Vagina (tissue), 2 donors: ENCODE measurements at regions not wholly inside any gene's neighbourhood (a gene's known extent, or its start where the extent isn't known, plus 50 kb on each side); places are given as distances from the start of the nearest gene placed in this dataset.

ENCODE experiments used
- DNase-seq, 2 donors: peaks; one replicate each; pipeline ENCODE4 v3.0.0-alpha.2; 2017; ENCODE audit errors: extremely low spot score in 2 of 2
- H3K27ac ChIP-seq: fragments of 200-600 bp; sonication (generic); one replicate; pipeline ENCODE4 v1.5.1; 2019
- H3K27me3 ChIP-seq: fragments of 200-600 bp; sonication (generic); one replicate; pipeline ENCODE4 v1.5.1; 2019
- H3K36me3 ChIP-seq, 2 donors: fragments of 200-600 bp; sonication (generic); one replicate each; pipeline ENCODE4 v1.5.1; 2017 to 2019
- H3K4me1 ChIP-seq: fragments of 200-600 bp; sonication (generic); one replicate; pipeline ENCODE4 v1.5.1; 2019
- H3K4me3 ChIP-seq, 2 donors: fragments of 200-600 bp; sonication (generic); 1 replicate in 1 of 2; 2 replicates in 1 of 2; pipeline ENCODE4 v1.5.1; 2016 to 2019
- H3K9me3 ChIP-seq: fragments of 200-600 bp; sonication (generic); one replicate; pipeline ENCODE4 v1.5.1; 2019
- POLR2A ChIP-seq, 2 donors: fragments of 450-650 bp; IDR thresholded peaks; one replicate each; pipeline ENCODE4 v1.6.1; 2017; ENCODE audit warnings: antibody characterized with exemption in 2 of 2, mild to moderate bottlenecking in 2 of 2, moderate library complexity in 2 of 2
- POLR2AphosphoS5 ChIP-seq, 2 donors: sonication (generic); formaldehyde crosslinking; IDR thresholded peaks; one replicate each; pipeline ENCODE4 v1.9.0; 2017; ENCODE audit warnings: antibody characterized with exemption in 2 of 2, mild to moderate bottlenecking in 2 of 2, low read depth in 1 of 2; ENCODE audit not compliant: insufficient read depth in 1 of 2
- intact Hi-C: fragments of 100-400 bp; cut with DNase I; formaldehyde crosslinking; loops from one replicate; pipeline ENCODE4 v1.15.1; 2023
- TF ChIP-seq, protein P1 (sequence below), 3 experiments: fragments of 450-650 bp in 2 of 3; fragments of 200-600 bp in 1 of 3; sonication (generic) in 1 of 3; IDR thresholded peaks; one replicate each; pipeline ENCODE4 v1.5.1; 2017 to 2019; ENCODE audit warnings: antibody characterized with exemption in 3 of 3, mild to moderate bottlenecking in 2 of 3, moderate library complexity in 2 of 3

DNA sequence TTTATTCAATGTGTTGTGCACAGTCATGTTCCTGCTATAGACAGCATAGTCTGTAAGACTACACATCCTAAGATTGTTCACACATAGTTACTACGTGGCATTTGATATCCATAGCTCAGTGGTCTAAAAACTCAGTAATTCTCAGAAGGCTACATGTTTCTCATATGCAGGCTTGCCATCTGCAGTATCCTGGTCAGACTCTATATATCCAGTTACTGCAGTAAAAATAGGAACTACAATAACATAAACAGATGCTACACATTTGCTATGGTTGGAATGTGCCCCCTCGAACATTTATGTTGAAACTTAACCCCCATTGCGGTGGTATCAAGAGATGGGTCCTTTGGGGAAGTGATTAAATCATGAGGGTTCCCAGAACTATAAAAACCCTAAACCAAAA is 1377.8 kb upstream of the LRRTM3 start:
- Histone ChIP-seq H3K4me3 (no peak overlapping the region), H3K9me3 (no peaks in the 10 kb centered on the region), H3K36me3 (no peaks in the 10 kb centered on the region), H3K27ac (no peak overlapping the region), H3K4me1 (no peaks in the 10 kb centered on the region), H3K27me3 (no peaks in the 10 kb centered on the region)
- intact Hi-C loops, result no loop called here
- TF ChIP-seq, protein P1, sequence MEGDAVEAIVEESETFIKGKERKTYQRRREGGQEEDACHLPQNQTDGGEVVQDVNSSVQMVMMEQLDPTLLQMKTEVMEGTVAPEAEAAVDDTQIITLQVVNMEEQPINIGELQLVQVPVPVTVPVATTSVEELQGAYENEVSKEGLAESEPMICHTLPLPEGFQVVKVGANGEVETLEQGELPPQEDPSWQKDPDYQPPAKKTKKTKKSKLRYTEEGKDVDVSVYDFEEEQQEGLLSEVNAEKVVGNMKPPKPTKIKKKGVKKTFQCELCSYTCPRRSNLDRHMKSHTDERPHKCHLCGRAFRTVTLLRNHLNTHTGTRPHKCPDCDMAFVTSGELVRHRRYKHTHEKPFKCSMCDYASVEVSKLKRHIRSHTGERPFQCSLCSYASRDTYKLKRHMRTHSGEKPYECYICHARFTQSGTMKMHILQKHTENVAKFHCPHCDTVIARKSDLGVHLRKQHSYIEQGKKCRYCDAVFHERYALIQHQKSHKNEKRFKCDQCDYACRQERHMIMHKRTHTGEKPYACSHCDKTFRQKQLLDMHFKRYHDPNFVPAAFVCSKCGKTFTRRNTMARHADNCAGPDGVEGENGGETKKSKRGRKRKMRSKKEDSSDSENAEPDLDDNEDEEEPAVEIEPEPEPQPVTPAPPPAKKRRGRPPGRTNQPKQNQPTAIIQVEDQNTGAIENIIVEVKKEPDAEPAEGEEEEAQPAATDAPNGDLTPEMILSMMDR (IDR thresholded peaks at IDR 0.05), result no peak
- TF ChIP-seq POLR2A (IDR thresholded peaks at IDR 0.05), result no peak
- no peak for TF ChIP-seq POLR2AphosphoS5 (IDR thresholded peaks at IDR 0.05; ENCODE audit: insufficient read depth in 1 of 2, low read depth in 1 of 2)
- DNase-seq, result no peak

DNA sequence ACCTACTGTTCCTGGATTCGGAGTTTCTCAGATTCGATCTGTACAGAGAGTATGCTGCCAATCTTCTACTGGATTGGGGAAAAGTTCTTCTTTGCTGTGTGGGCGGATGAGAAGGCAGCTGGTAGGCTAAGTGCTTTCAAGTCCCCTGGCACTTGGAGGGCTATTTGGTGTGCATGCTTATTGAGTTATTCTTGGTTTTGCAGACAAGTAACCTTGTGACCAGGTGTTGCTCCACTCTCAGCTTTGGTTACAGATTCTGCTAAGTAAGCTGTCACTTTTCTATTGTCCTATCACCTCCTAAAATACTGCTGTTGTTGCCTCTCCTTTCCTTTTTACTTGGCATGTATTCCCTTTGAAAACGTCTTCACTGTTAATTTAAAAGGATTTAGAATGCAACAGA is 1375.1 kb upstream of the LRRTM3 start:
- TF ChIP-seq POLR2AphosphoS5 (IDR thresholded peaks at IDR 0.05; ENCODE audit: insufficient read depth in 1 of 2, low read depth in 1 of 2), result no peak
- no peak for TF ChIP-seq POLR2A (IDR thresholded peaks at IDR 0.05)
- TF ChIP-seq, protein P1 (IDR thresholded peaks at IDR 0.05), result no peak
- H3K36me3 ChIP-seq, result no peaks in the 10 kb centered on the region
- no peaks in the 10 kb centered on the region for H3K27me3 ChIP-seq
- DNase-seq, result no peak
- H3K27ac ChIP-seq, result no peak overlapping the region
- intact Hi-C loops, result no loop called here
- no peak overlapping the region for H3K4me3 ChIP-seq
- no peaks in the 10 kb centered on the region for H3K9me3 ChIP-seq
- no peaks in the 10 kb centered on the region for H3K4me1 ChIP-seq

DNA sequence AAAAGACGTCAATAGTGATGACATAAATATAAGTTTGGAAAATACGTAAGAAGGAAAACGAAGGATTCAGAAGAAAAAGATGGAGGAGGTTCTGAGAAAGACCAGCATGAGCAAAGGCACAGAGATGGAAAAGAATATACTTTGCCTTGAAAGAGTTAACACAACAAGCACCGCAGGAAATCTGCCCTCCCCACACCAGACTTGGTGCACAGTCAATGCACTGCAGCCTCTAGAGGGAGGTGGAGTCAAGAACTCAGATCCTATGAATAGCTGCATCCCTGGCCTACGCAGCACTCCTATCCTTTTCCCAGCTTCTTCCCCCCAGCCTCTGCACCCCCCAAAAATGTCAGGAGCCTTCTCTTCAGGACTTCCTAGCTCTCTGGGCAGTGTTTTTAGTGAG is 1370.6 kb upstream of the LRRTM3 start:
- no peak for DNase-seq
- H3K4me1 ChIP-seq, result no peaks in the 10 kb centered on the region
- no peaks in the 10 kb centered on the region for H3K9me3 ChIP-seq
- no peak overlapping the region for H3K4me3 ChIP-seq
- intact Hi-C loops, result no loop called here
- TF ChIP-seq POLR2A (IDR thresholded peaks at IDR 0.05), result no peak
- no peak for TF ChIP-seq POLR2AphosphoS5 (IDR thresholded peaks at IDR 0.05; ENCODE audit: insufficient read depth in 1 of 2, low read depth in 1 of 2)
- TF ChIP-seq, protein P1 (IDR thresholded peaks at IDR 0.05), result no peak
- H3K36me3 ChIP-seq, result no peaks in the 10 kb centered on the region
- no peaks in the 10 kb centered on the region for H3K27me3 ChIP-seq
- H3K27ac ChIP-seq, result no peak overlapping the region

DNA sequence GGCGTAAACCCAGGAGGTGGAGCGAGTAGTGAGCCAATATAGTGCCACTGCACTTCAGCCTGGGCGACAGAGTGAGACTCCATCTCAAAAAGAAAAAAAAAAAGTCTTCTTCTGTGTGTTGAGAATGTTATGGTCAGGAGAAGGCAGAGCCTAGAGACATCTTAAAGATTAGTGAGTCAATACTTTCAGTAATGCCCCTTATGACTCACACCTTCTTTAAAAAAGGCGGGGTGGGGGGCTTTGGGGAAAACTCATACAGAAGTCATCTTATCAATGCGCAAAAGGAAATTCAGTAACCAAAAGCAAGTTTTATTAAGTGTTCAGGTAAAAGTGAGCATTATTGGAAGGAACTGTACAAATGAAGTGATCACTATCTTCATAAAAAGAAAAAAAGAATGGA is 1369.8 kb upstream of the LRRTM3 start:
- Histone ChIP-seq H3K36me3 (no peaks in the 10 kb centered on the region), H3K4me1 (no peaks in the 10 kb centered on the region), H3K4me3 (no peak overlapping the region), H3K27me3 (no peaks in the 10 kb centered on the region), H3K27ac (no peak overlapping the region), H3K9me3 (no peaks in the 10 kb centered on the region)
- TF ChIP-seq POLR2A (IDR thresholded peaks at IDR 0.05), result no peak
- TF ChIP-seq, protein P1 (IDR thresholded peaks at IDR 0.05), result no peak
- no peak for TF ChIP-seq POLR2AphosphoS5 (IDR thresholded peaks at IDR 0.05; ENCODE audit: insufficient read depth in 1 of 2, low read depth in 1 of 2)
- intact Hi-C loops, result no loop called here
- no peak for DNase-seq

DNA sequence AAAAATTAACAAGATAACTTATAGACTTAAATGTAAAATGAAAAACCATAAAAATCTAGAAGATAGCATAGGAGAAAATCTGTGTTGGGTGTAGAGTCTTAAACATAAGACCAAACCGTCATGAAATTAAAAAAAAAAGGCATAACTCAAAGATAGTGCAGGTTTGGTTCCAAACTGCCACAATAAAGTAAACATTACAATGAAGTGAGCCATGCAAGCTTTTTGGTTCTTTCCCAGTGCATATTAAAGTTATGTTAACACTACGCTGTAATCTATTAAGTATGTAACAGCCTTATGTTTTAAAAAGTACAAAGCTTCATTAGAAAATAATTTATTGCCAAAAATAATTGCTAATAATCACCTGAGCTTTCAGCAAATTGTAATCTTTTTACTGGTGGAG is 1366.5 kb upstream of the LRRTM3 start:
- Histone ChIP-seq H3K9me3 (no peaks in the 10 kb centered on the region), H3K4me3 (no peak overlapping the region), H3K27me3 (no peaks in the 10 kb centered on the region), H3K4me1 (no peaks in the 10 kb centered on the region), H3K27ac (no peak overlapping the region), H3K36me3 (no peaks in the 10 kb centered on the region)
- TF ChIP-seq POLR2AphosphoS5 (IDR thresholded peaks at IDR 0.05; ENCODE audit: insufficient read depth in 1 of 2, low read depth in 1 of 2) (no peak), POLR2A (IDR thresholded peaks at IDR 0.05) (no peak)
- TF ChIP-seq, protein P1 (IDR thresholded peaks at IDR 0.05), result no peak
- DNase-seq, result no peak
- intact Hi-C loops, result no loop called here
